ENCODE measurements at regions not wholly inside any gene's neighbourhood (a gene's known extent, or its start where the extent isn't known, plus 50 kb on each side); places are given as distances from the start of the nearest gene placed in this dataset.

DNA sequence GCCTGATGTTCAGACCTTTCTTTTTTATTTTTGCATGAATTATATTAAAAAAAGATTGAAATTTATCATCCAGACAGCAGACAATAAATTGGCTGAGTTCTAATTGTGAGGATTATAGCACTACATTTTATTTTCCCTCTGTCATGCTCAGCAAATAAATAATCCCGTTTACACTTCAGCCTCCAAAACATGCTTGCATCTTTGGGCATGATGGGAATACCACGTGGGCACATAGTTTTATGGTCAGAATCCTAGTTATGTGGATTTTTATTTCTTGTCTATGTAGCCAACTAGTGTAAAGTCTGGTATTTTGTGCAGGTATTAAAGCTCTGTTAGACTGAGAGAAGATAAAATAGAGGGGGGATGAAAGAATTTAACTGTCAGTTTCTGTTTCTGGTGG lies 276.9 kb upstream of the E2F7 start:
- H3K9me3 ChIP-seq = no peaks in the 10 kb centered on the region
- no peak overlapping the region for H3K27ac ChIP-seq
- no peaks in the 10 kb centered on the region for H3K4me1 ChIP-seq
- no peaks in the 10 kb centered on the region for H3K36me3 ChIP-seq (ENCODE audit: insufficient read depth in 1 of 2, low read depth in 1 of 2)
- DNase-seq (no peak), ATAC-seq (no peak)
- WGBS, 3 donors = 17 to 28% (median 23%) methylated on average over 2 of the region's 2 CpGs
- intact Hi-C loops (cut with DNase I) = no loop called here
- H3K27me3 ChIP-seq (ENCODE audit: insufficient read depth in 3 of 3, low read length in 2 of 3) = no peaks in the 10 kb centered on the region
- no peak overlapping the region for H3K4me3 ChIP-seq
- no peak for TF ChIP-seq CTCF (IDR thresholded peaks at IDR 0.05)

DNA sequence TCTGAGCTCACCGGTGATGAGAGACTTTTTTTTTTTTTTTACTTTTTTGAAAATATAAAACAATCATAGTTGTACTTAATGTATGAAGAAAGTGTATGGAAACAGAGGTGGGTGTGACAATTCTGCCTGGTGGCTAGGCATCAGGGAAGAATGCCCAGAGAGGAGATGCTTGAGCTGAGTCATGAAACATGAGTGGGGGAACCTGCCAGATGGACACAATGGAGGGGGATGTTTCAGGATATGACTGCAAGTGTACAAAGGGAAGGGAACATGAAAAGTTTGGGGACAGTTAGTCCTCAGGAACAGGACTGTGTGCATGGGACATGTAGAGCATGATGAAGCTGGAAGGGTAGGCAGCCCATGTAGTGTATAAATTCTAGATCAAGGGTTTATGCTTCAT lies 274.2 kb upstream of the E2F7 start:
- H3K36me3 ChIP-seq (ENCODE audit: insufficient read depth in 1 of 2, low read depth in 1 of 2) = no peaks in the 10 kb centered on the region
- H3K9me3 ChIP-seq = no peaks in the 10 kb centered on the region
- ATAC-seq (peak in 2 of 4 donors; percentile 50 to 53), DNase-seq (no peak)
- no peak overlapping the region for H3K4me3 ChIP-seq
- WGBS, 3 donors = 85 to 93% (median 87%) methylated on average over 1 of the region's 1 CpG
- H3K27me3 ChIP-seq (ENCODE audit: insufficient read depth in 3 of 3, low read length in 2 of 3) = no peaks in the 10 kb centered on the region
- no peak overlapping the region for H3K27ac ChIP-seq
- no peak for TF ChIP-seq CTCF (IDR thresholded peaks at IDR 0.05)
- no peaks in the 10 kb centered on the region for H3K4me1 ChIP-seq
- intact Hi-C loops (cut with DNase I) = no loop called here

DNA sequence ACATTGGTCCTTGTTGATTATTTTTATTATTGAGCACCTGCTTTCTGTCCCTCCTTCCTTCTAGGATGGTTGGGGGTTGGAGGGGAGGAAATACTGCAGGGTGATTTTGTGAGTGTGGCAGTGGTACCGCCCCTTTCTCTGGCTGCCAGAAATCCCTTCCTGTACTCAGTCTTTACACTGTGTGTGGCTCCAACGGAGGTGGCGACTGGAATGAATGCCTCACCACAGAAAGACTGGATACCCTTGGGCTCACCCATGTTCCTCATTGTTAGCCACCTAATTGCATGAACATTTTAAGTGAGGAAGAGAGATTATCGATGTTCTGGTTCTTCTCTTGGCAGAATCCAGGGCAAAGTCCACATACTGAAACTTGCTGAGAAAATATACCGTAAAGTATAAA lies 272.0 kb upstream of the E2F7 start:
- intact Hi-C loops (cut with DNase I) = no loop called here
- Histone ChIP-seq H3K27ac (no peak overlapping the region), H3K36me3 (ENCODE audit: insufficient read depth in 1 of 2, low read depth in 1 of 2) (no peaks in the 10 kb centered on the region), H3K4me1 (no peaks in the 10 kb centered on the region), H3K9me3 (no peaks in the 10 kb centered on the region), H3K4me3 (no peak overlapping the region), H3K27me3 (ENCODE audit: insufficient read depth in 3 of 3, low read length in 2 of 3) (no peaks in the 10 kb centered on the region)
- TF ChIP-seq CTCF (IDR thresholded peaks at IDR 0.05) = no peak
- ATAC-seq = no peak
- no peak for DNase-seq
- 53 to 58% (median 53%) methylated on average over 5 of the region's 5 CpGs for WGBS, 3 donors

DNA sequence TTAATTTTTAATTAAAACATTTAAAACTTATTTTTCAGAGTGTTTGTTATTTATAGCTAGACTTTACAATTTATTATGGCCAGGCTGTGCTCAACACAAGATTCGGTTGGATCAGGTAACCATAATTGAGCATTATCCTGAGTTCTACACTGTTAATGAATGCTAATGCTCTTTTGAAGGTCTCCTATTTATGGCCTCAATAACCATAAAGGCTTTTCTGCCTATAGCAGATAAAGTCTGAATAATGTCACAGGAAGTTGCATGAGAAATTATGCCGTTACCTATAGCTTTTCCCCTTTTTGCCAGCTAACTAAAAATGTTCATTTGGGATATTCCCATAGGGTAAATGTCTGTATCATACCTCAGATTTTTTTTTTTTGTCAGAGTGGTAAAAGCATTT lies 269.4 kb upstream of the E2F7 start:
- TF ChIP-seq CTCF (IDR thresholded peaks at IDR 0.05) = no peak
- intact Hi-C loops (cut with DNase I) = no loop called here
- ATAC-seq (no peak), DNase-seq (no peak)
- Histone ChIP-seq H3K4me1 (no peaks in the 10 kb centered on the region), H3K9me3 (no peaks in the 10 kb centered on the region), H3K4me3 (no peak overlapping the region), H3K36me3 (ENCODE audit: insufficient read depth in 1 of 2, low read depth in 1 of 2) (no peaks in the 10 kb centered on the region), H3K27ac (no peak overlapping the region), H3K27me3 (ENCODE audit: insufficient read depth in 3 of 3, low read length in 2 of 3) (no peaks in the 10 kb centered on the region)
- WGBS, 3 donors = 82 to 90% (median 83%) methylated on average over 2 of the region's 2 CpGs

DNA sequence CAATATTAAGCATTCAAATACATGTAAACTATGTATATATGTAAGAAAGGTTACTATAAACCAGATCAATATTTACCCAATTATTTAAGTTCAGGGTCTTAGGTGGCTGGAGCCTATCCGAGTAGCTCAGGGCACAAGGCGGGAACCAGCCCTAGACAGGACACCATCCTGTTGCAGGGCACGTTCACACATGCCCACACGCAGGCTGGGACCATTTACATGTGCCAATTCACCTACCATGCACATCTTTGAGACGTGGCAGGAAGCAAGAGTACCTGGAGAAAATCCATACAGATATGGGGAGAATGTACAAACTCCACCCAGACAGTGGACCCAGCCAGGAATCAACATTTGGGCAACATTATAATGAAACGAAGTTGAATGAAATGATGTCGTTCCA lies 263.0 kb upstream of the E2F7 start:
- H3K9me3 ChIP-seq = no peaks in the 10 kb centered on the region
- 80 to 89% (median 87%) methylated on average over 7 of the region's 7 CpGs for WGBS, 3 donors

More for the DNA sequence above, 263.0 kb upstream of the E2F7 start:
- TF ChIP-seq CTCF (IDR thresholded peaks at IDR 0.05) = no peak
- H3K27me3 ChIP-seq (ENCODE audit: insufficient read depth in 3 of 3, low read length in 2 of 3) = peaks cover 0 to 21% (median 2%) of the 10 kb centered on the region in 3 donors
- no peaks in the 10 kb centered on the region for H3K36me3 ChIP-seq (ENCODE audit: insufficient read depth in 1 of 2, low read depth in 1 of 2)
- DNase-seq = no peak
- intact Hi-C loops (cut with DNase I) = no loop called here
- ATAC-seq = no peak
- H3K4me1 ChIP-seq = no peaks in the 10 kb centered on the region
- H3K27ac ChIP-seq = no peak overlapping the region
- no peak overlapping the region for H3K4me3 ChIP-seq

All from psoas muscle (tissue), 7 donors.